H1 (cell line): ENCODE measurements at regions not wholly inside any gene's neighbourhood (a gene's known extent, or its start where the extent isn't known, plus 50 kb on each side); places are given as distances from the start of the nearest gene placed in this dataset.

Experiments used
- CBX5 ChIP-seq: fragments of 300-800, 300-1000 bp; sonication (generic); IDR thresholded peaks from 2 replicates; pipeline ENCODE4 v1.7.1; 2016; ENCODE audit warnings: antibody characterized with exemption, low read length, low read depth
- CHD1 ChIP-seq: IDR thresholded peaks from 2 replicates; pipeline ENCODE4 v1.6.1; 2012; ENCODE audit warnings: low read depth, low read length, improper control_type of control experiment
- EGR1 ChIP-seq: IDR thresholded peaks from 2 replicates; pipeline ENCODE4 v1.6.1; 2011; ENCODE audit warnings: low read depth, low read length, borderline replicate concordance

DNA sequence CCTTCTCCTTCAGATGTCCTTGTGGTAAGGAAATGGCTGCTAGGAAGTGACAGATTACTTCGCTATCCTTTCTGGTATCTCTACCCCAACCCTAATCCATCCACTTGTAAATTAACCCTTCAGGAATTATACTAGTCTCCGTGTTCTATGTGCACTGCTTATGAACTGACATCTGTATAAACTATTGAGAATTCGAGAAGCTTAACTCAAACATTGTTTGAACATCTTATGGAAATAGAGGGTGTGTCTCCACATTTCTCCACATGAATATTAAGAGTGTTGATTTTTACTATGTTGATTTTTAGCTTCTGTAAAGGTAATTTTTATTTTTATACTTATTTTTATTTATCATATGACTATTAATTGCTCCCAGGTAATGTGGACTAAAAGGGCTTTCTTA is 457.6 kb upstream of the ZNF337 start (continued):
- TF ChIP-seq CBX5, result no peak
- TF ChIP-seq CHD1, result no peak
- TF ChIP-seq EGR1, result no peak
